ENCODE measurements at regions not wholly inside any gene's neighbourhood (a gene's known extent, or its start where the extent isn't known, plus 50 kb on each side); places are given as distances from the start of the nearest gene placed in this dataset.

- peak; percentile 87 to 90 for TF ChIP-seq CTCF (IDR thresholded peaks at IDR 0.05; ENCODE audit: extremely low read depth in 1 of 2, insufficient read depth in 1 of 2, low read depth in 1 of 2, low read length in 2 of 2)
- no peak for TF ChIP-seq POLR2A (IDR thresholded peaks at IDR 0.05; ENCODE audit: low read depth, low read length)
- TF ChIP-seq GATA2 (IDR thresholded peaks at IDR 0.05; ENCODE audit: insufficient read depth, insufficient read length, low read depth, low read length) = no peak
- TF ChIP-seq POLR2AphosphoS5 (IDR thresholded peaks at IDR 0.05; ENCODE audit: insufficient read depth, low read depth, low read length) = no peak
- TF ChIP-seq EZH2 (IDR thresholded peaks at IDR 0.05; ENCODE audit: borderline replicate concordance, low read depth, low read length, severe bottlenecking) = no peak
- no peak for TF ChIP-seq MYC (IDR thresholded peaks at IDR 0.05; ENCODE audit: low read depth, low read length)
- TF ChIP-seq FOS (IDR thresholded peaks at IDR 0.05; ENCODE audit: borderline replicate concordance, insufficient read depth, low read length) = no peak
Observed at GRCh38 chr7:35985126-35985754, 167.8 kb upstream of the EEPD1 start.

Measured in endothelial cell of umbilical vein (primary cell).